Thoracic aorta (tissue), 2 donors: ENCODE measurements at regions not wholly inside any gene's neighbourhood (a gene's known extent, or its start where the extent isn't known, plus 50 kb on each side); places are given as distances from the start of the nearest gene placed in this dataset.

Experiments used
- ATAC-seq: fragments of 150-250 bp; one replicate; pipeline ENCODE4 v1.8.0; 2017; ENCODE audit warnings: low read depth; ENCODE audit not compliant: insufficient number of reproducible peaks, low FRiP score
- DNase-seq: peaks from one replicate; pipeline ENCODE4 v3.0.0-alpha.2; 2020; ENCODE audit warnings: low spot score
- H3K27ac ChIP-seq, 2 donors: fragments of 200-600 bp; sonication (generic); 1 replicate in 1 of 2; 2 replicates in 1 of 2; pipeline ENCODE4 v1.5.1; 2016; ENCODE audit warnings: mild to moderate bottlenecking in 2 of 2, moderate library complexity in 2 of 2
- H3K27me3 ChIP-seq: fragments of 200-600 bp; sonication (generic); replicated peaks from 2 replicates; pipeline ENCODE4 v1.6.0; 2016; ENCODE audit warnings: mild to moderate bottlenecking; ENCODE audit not compliant: insufficient read depth
- H3K36me3 ChIP-seq: fragments of 200-600 bp; sonication (generic); one replicate; pipeline ENCODE4 v1.5.1; 2016
- H3K4me1 ChIP-seq, 2 donors: fragments of 200-600 bp; sonication (generic); 1 replicate in 1 of 2; 2 replicates in 1 of 2; pipeline versions ENCODE4 v1.5.1 to v1.6.0; 2016; ENCODE audit warnings: low read depth in 2 of 2, mild to moderate bottlenecking in 1 of 2; ENCODE audit not compliant: control insufficient read depth in 1 of 2
- H3K4me3 ChIP-seq: fragments of 200-600 bp; sonication (generic); 2 replicates; pipeline ENCODE4 v1.5.1; 2016; ENCODE audit warnings: mild to moderate bottlenecking
- H3K9me3 ChIP-seq: fragments of 200-600 bp; sonication (generic); 2 replicates; pipeline ENCODE4 v1.5.1; 2016
- TF ChIP-seq, protein P1 (sequence below): fragments of 200-600 bp; sonication (generic); IDR thresholded peaks from one replicate; pipeline ENCODE4 v1.5.1; 2019; ENCODE audit warnings: antibody characterized with exemption

DNA sequence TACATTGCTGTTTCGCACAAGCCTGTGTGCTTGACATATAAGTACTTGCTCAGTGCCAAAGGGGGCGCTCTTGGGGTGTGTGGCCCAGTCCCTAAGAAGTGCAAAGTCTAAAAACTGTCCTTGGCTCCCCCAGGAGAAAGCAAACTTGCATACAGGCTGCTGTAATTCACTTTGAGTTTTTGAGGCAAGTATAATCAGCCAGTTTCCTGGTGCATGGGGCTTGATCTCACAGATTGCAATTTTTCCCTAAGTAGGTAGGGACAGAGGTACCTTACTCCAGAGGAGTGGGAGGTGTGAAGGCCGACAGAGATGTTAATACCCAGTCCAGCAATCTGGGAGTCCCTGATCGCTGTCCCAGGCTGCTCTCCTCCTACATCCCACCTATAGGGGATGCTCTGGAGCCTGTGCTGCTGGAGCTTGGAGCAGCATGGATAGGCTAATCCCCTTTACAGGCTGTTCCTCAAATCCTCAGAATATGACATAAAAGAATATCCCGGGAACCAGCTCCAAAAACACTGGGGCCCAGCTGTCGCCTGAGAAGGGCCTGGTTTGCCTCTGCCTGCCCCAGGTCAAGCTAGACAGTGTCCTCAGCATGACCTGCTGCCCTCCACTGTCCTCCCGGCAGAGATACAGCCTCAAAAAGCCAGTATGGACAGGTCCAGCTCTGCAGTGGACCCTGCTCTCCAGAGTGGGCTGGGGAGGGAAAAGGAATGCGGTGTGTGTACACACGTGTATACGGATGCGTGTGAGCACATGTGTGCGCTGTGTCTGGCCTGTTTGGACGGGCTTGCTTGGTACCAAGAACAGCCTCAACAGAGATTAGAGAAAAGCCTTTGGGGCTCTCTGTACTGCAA is 136.5 kb upstream of the HAAO start:
- no peak overlapping the region for H3K4me3 ChIP-seq
- ATAC-seq (no peak), DNase-seq (no peak)
- H3K36me3 ChIP-seq, result no peaks in the 10 kb centered on the region
- H3K9me3 ChIP-seq, result no peaks in the 10 kb centered on the region
- TF ChIP-seq, protein P1, sequence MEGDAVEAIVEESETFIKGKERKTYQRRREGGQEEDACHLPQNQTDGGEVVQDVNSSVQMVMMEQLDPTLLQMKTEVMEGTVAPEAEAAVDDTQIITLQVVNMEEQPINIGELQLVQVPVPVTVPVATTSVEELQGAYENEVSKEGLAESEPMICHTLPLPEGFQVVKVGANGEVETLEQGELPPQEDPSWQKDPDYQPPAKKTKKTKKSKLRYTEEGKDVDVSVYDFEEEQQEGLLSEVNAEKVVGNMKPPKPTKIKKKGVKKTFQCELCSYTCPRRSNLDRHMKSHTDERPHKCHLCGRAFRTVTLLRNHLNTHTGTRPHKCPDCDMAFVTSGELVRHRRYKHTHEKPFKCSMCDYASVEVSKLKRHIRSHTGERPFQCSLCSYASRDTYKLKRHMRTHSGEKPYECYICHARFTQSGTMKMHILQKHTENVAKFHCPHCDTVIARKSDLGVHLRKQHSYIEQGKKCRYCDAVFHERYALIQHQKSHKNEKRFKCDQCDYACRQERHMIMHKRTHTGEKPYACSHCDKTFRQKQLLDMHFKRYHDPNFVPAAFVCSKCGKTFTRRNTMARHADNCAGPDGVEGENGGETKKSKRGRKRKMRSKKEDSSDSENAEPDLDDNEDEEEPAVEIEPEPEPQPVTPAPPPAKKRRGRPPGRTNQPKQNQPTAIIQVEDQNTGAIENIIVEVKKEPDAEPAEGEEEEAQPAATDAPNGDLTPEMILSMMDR, result peak; percentile 26
- H3K27me3 ChIP-seq, result no peaks in the 10 kb centered on the region
- peaks cover 65 to 97% of the 10 kb centered on the region in 2 donors for H3K4me1 ChIP-seq
- peak overlapping the region; percentile 93 to 99 for H3K27ac ChIP-seq

DNA sequence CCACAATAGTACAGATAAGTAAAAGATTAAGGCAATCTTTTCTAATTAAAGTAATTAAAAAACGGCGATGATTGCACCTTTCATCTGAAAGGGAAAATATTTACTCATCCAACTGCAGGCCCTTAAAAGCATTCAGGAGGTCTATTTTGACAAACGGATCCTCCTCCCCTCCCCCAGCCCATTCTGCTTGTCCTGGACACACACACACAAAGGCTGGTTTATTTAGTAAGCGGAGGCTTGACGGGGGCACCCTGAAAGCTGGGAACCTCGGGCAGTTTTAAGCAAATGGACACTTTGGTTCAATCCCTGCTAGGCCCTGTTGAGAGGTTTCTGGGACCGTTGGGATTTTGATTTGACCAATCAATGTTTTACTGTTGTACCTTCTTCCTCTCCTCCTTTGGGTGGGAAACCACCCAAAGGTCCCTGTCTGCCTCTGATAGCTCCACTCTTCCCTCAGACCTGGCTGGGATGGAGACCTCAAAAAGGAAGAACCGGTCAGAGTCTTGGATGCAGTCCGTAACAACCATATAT is 135.8 kb upstream of the HAAO start:
- DNase-seq (no peak), ATAC-seq (no peak)
- Histone ChIP-seq H3K4me1 (peaks cover 72 to 97% of the 10 kb centered on the region in 2 donors), H3K27me3 (no peaks in the 10 kb centered on the region), H3K9me3 (no peaks in the 10 kb centered on the region), H3K36me3 (no peaks in the 10 kb centered on the region), H3K4me3 (no peak overlapping the region), H3K27ac (peak overlapping the region; percentile 93 to 99)
- TF ChIP-seq, protein P1, result no peak

DNA sequence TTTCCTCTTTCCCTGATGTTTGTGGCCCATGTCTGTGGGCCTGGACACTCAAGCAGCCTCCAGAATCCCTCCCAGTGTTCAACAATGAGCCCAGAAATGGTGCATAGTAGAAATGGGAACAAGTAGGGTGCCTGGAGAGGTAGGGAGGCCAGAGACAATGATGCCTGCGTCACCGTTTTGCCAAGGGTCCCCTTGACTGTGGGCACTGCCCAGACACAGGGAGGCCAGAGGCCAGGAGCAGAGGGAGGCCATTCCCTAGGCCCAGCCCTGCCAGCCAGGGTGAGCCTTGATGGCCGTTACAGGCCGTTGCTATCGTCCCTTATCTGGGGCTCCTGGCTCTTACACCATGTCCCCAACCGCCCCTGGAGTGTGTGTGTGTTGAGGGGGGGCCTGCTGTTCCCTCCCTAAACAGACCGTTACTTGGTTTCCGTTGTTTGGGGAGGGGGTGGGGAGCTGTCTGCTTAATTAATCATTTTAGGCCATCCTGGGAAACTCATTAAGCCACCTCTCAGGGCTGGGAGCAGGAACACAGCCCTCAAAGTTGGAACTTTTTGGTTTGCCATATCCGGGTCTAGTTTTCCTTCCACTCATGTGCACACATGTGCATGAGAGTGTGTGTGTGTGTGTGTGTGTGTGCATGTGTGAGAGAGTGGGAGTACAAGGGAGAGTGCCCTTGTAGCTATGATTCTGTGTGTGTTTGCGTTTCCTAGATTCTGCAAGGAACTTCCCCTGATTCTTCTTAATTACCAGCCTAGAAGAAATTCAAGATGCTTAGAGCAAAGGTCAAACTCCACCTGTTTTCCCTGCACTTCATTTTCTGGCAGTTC is 135.2 kb upstream of the HAAO start:
- Histone ChIP-seq H3K4me1 (peaks cover 69 to 96% of the 10 kb centered on the region in 2 donors), H3K36me3 (no peaks in the 10 kb centered on the region), H3K9me3 (no peaks in the 10 kb centered on the region), H3K27me3 (no peaks in the 10 kb centered on the region), H3K4me3 (no peak overlapping the region), H3K27ac (peak overlapping the region; percentile 93 to 99)
- no peak for ATAC-seq
- no peak for DNase-seq
- TF ChIP-seq, protein P1, result no peak

DNA sequence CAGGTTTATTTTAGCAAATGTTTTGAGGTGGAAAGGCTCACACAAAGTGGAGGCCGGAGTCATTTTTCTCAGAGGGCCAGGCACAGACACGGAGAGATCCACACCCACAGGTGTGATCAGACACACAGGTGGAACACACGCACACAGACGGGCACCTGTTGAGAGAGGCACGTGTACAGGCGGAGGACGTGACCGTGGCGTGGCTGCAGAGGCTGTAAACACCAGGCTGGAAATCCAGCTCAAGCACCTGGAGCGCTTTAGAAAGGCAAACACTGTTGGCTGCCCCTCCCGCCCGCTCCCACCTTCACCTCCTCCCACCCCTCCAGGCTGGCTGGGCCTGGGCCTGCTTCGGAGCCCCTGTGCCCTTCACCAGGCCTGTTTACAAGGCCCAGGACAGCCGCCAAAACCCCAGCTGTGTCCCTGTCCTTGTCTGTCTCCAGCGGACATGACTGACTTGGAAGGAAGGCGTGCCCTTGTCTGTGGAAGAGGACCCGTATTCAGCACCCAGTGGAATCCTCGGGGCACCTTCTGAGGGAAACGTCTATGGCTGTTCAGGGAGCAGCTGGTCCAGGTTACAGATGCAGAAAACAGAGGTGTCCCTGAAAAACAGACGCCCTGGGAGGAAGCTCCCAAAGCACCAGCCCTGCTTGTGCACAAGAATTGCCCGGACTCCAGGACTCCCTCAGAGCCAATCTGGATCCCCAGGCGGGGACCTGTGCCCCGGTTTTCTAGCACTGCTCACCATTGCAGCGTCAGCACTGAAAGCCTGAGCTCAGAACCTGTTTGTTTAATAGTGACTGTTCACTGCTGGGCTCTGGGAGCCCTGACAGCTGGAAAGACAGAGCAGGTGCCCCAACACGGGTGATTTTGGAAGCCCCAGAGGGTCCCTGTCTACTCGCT is 134.3 kb upstream of the HAAO start:
- no peak for ATAC-seq
- no peak overlapping the region for H3K4me3 ChIP-seq
- H3K36me3 ChIP-seq, result no peaks in the 10 kb centered on the region
- no peak for DNase-seq
- peak overlapping the region; percentile 93 to 99 for H3K27ac ChIP-seq
- no peaks in the 10 kb centered on the region for H3K27me3 ChIP-seq
- TF ChIP-seq, protein P1, result no peak
- peaks cover 69 to 96% of the 10 kb centered on the region in 2 donors for H3K4me1 ChIP-seq
- no peaks in the 10 kb centered on the region for H3K9me3 ChIP-seq
